HG03469 (cell line): ENCODE measurements at regions not wholly inside any gene's neighbourhood (a gene's known extent, or its start where the extent isn't known, plus 50 kb on each side); places are given as distances from the start of the nearest gene placed in this dataset.
"Not testable (repeated sequence)": the region's sequence is repeated elsewhere in the genome, so short reads cannot be mapped to it uniquely, and the experiment has no call there.

ENCODE experiments used
- ATAC-seq: cut with Tn5 transposase; IDR thresholded peaks from one replicate; pipeline ENCODE4 v1.9.1; 2021; ENCODE audit warnings: mild to moderate bottlenecking, moderate library complexity, moderate number of reproducible peaks; ENCODE audit not compliant: unreplicated experiment

GRCh38 chr21:6428498-6429092, 4092.8 kb upstream of the TPTE start:
- not testable (repeated sequence) for ATAC-seq

- ATAC-seq: not testable (repeated sequence)
Observed at GRCh38 chr21:6429924-6430323, 4091.5 kb upstream of the TPTE start.

GRCh38 chr21:6433149-6433548, 4088.2 kb upstream of the TPTE start:
- not testable (repeated sequence) for ATAC-seq

GRCh38 chr21:6436205-6436604, 4085.2 kb upstream of the TPTE start:
- ATAC-seq: not testable (repeated sequence)

GRCh38 chr21:6436971-6437833, 4084.2 kb upstream of the TPTE start:
- ATAC-seq: not testable (repeated sequence)

GRCh38 chr21:6437834-6438187, 4083.6 kb upstream of the TPTE start:
- ATAC-seq: not testable (repeated sequence)

GRCh38 chr21:6439058-6439457, 4082.3 kb upstream of the TPTE start:
- not testable (repeated sequence) for ATAC-seq

GRCh38 chr21:6454648-6455340, 4066.6 kb upstream of the TPTE start:
- ATAC-seq: not testable (repeated sequence)

GRCh38 chr21:6456011-6456661, 4065.2 kb upstream of the TPTE start:
- ATAC-seq: not testable (repeated sequence)

GRCh38 chr21:6459761-6460160, 4061.6 kb upstream of the TPTE start:
- not testable (repeated sequence) for ATAC-seq

GRCh38 chr21:6461358-6461757, 4060.0 kb upstream of the TPTE start:
- not testable (repeated sequence) for ATAC-seq

GRCh38 chr21:6464419-6464818, 4057.0 kb upstream of the TPTE start:
- ATAC-seq: not testable (repeated sequence)

- ATAC-seq: not testable (repeated sequence)
Observed at GRCh38 chr21:6466081-6466698, 4055.2 kb upstream of the TPTE start.

GRCh38 chr21:6466707-6467106, 4054.7 kb upstream of the TPTE start:
- ATAC-seq: not testable (repeated sequence)

- ATAC-seq: not testable (repeated sequence)
Observed at GRCh38 chr21:6467189-6467774, 4054.1 kb upstream of the TPTE start.

GRCh38 chr21:6467907-6468306, 4053.5 kb upstream of the TPTE start:
- not testable (repeated sequence) for ATAC-seq

GRCh38 chr21:6468331-6468860, 4053.0 kb upstream of the TPTE start:
- not testable (repeated sequence) for ATAC-seq

- not testable (repeated sequence) for ATAC-seq
Observed at GRCh38 chr21:6474250-6474968, 4047.0 kb upstream of the TPTE start.

- ATAC-seq: not testable (repeated sequence)
Observed at GRCh38 chr21:6481116-6481515, 4040.3 kb upstream of the TPTE start.
